Spleen (tissue), 11 donors: ENCODE measurements at regions not wholly inside any gene's neighbourhood (a gene's known extent, or its start where the extent isn't known, plus 50 kb on each side); places are given as distances from the start of the nearest gene placed in this dataset.

Experiments used
- DNase-seq: peaks from one replicate; pipeline ENCODE4 v3.0.0-alpha.2; 2020
- H3K27ac ChIP-seq, 8 donors: fragments of 200-600 bp; sonication (generic) in 7 of 8; 1 replicate in 4 of 8; 2 replicates in 4 of 8; pipeline versions ENCODE4 v1.5.0 to v1.8.0; 2016 to 2021; ENCODE audit warnings: inconsistent platforms in 4 of 8, mild to moderate bottlenecking in 4 of 8, moderate library complexity in 1 of 8
- H3K27me3 ChIP-seq, 7 donors: fragments of 200-600 bp; sonication (generic) in 6 of 7; replicated peaks in 1 of 7; 1 replicate in 4 of 7; 2 replicates in 3 of 7; pipeline versions ENCODE4 v1.5.0 to v1.8.0; 2016 to 2021; ENCODE audit warnings: inconsistent platforms in 3 of 7, mild to moderate bottlenecking in 1 of 7
- H3K36me3 ChIP-seq, 6 donors: fragments of 200-600 bp; sonication (generic) in 5 of 6; 1 replicate in 4 of 6; 2 replicates in 2 of 6; pipeline versions ENCODE4 v1.5.0 to v1.8.0; 2016 to 2021; ENCODE audit warnings: inconsistent platforms in 2 of 6
- H3K4me1 ChIP-seq, 6 donors: fragments of 200-600 bp; sonication (generic) in 5 of 6; 1 replicate in 3 of 6; 2 replicates in 3 of 6; pipeline versions ENCODE4 v1.5.0 to v1.8.0; 2016 to 2021; ENCODE audit warnings: inconsistent platforms in 3 of 6
- H3K4me3 ChIP-seq, 8 donors: fragments of 200-600 bp; sonication (generic) in 7 of 8; 1 replicate in 4 of 8; 2 replicates in 4 of 8; pipeline versions ENCODE4 v1.5.0 to v1.8.0; 2016 to 2021; ENCODE audit warnings: inconsistent platforms in 4 of 8, mild to moderate bottlenecking in 4 of 8, moderate library complexity in 2 of 8
- H3K9me3 ChIP-seq, 8 donors: fragments of 200-600 bp; sonication (generic) in 7 of 8; 1 replicate in 4 of 8; 2 replicates in 4 of 8; pipeline versions ENCODE4 v1.5.0 to v1.8.0; 2016 to 2021; ENCODE audit warnings: inconsistent platforms in 4 of 8
- POLR2A ChIP-seq, 3 donors: fragments of 450-650 bp; IDR thresholded peaks; one replicate each; pipeline ENCODE4 v1.5.1; 2017; ENCODE audit warnings: antibody characterized with exemption in 3 of 3, mild to moderate bottlenecking in 1 of 3
- POLR2AphosphoS5 ChIP-seq, 3 donors: sonication (generic); formaldehyde crosslinking; IDR thresholded peaks; one replicate each; pipeline ENCODE4 v1.5.1; 2017; ENCODE audit warnings: antibody characterized with exemption in 3 of 3
- WGBS, 5 donors: extraction: QIAGEN DNeasy Blood & Tissue Kit in 3 of 5; methylation state at CpG; one replicate each; pipeline versions ENCODE4 v1.1.5 to v1.1.7; 2013 to 2018; 5-methylcytosine and 5-hydroxymethylcytosine counted together
- intact Hi-C: fragments of 100-400 bp; cut with DNase I; formaldehyde crosslinking; loops from one replicate; pipeline ENCODE4 v1.15.0; 2023; ENCODE audit warnings: low total_unique reads
- TF ChIP-seq, protein P1 (sequence below), 11 experiments: fragments of 200-600 bp in 7 of 11; fragments of 450-650 bp in 4 of 11; sonication (generic) in 4 of 11; IDR thresholded peaks in 8 of 11; conservative IDR thresholded peaks in 3 of 11; 1 replicate in 7 of 11; 2 replicates in 4 of 11; pipeline versions ENCODE4 v1.4.0 to v1.8.0; 2016 to 2021; ENCODE audit warnings: antibody characterized with exemption in 11 of 11, inconsistent platforms in 4 of 11, mild to moderate bottlenecking in 1 of 11
- donor health status: healthy with polysubstance abuse.
- donor health status: DM: no; HTN: no; CAD: no; lungs with moderate emphysema.
- donor health status: DM: no; HTN: no; CAD: no.
- donor health status: Bipolar disorder and iron deficiency.
- donor health status: healthy.
- donor health status: DM: no; HTN: no; CAD: no.
- donor health status: DM: yes; HTN: yes; CAD: no.

- Histone ChIP-seq H3K27ac (no peak overlapping the region), H3K9me3 (peaks cover 0 to 10% (median 4%) of the 10 kb centered on the region in 8 donors), H3K4me1 (no peaks in the 10 kb centered on the region), H3K27me3 (no peaks in the 10 kb centered on the region), H3K36me3 (no peaks in the 10 kb centered on the region), H3K4me3 (no peak overlapping the region)
- 49 to 73% (median 69%) methylated on average over 4 of the region's 4 CpGs for WGBS, 5 donors
- intact Hi-C loops: no loop called here
- TF ChIP-seq POLR2AphosphoS5 (IDR thresholded peaks at IDR 0.05) (no peak), POLR2A (IDR thresholded peaks at IDR 0.05) (no peak)
- TF ChIP-seq, protein P1, sequence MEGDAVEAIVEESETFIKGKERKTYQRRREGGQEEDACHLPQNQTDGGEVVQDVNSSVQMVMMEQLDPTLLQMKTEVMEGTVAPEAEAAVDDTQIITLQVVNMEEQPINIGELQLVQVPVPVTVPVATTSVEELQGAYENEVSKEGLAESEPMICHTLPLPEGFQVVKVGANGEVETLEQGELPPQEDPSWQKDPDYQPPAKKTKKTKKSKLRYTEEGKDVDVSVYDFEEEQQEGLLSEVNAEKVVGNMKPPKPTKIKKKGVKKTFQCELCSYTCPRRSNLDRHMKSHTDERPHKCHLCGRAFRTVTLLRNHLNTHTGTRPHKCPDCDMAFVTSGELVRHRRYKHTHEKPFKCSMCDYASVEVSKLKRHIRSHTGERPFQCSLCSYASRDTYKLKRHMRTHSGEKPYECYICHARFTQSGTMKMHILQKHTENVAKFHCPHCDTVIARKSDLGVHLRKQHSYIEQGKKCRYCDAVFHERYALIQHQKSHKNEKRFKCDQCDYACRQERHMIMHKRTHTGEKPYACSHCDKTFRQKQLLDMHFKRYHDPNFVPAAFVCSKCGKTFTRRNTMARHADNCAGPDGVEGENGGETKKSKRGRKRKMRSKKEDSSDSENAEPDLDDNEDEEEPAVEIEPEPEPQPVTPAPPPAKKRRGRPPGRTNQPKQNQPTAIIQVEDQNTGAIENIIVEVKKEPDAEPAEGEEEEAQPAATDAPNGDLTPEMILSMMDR (IDR thresholded peaks at IDR 0.05 in 8 of 11, conservative IDR thresholded peaks at IDR 0.05 in 3 of 11): no peak
- no peak for DNase-seq
Measured at GRCh38 chr2:106734165-106734564, 151.8 kb downstream of the ST6GAL2 start.

DNA sequence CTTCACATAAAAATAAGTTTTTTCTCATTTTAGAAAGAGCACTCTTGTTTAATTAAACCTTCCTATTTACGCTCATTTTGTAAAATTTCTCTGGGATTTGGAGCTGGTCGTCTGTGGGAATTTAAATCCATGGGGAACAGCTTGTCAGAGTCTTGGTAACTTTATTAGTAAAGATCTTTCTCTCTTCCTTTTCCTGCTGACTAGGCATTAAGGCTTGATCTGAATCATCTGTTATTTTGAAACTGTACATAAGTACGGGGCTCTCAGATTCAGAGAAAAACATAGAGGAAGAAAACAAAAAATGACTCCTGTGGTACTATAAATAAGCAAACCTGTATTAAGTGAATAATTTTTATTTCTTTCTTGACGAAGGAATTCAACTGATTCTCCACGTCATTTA, 150.2 kb downstream of the ST6GAL2 start:
- WGBS, 5 donors: 84 to 89% (median 88%) methylated on average over 5 of the region's 5 CpGs
- Histone ChIP-seq H3K27ac (no peak overlapping the region), H3K4me1 (no peaks in the 10 kb centered on the region), H3K27me3 (no peaks in the 10 kb centered on the region), H3K36me3 (no peaks in the 10 kb centered on the region), H3K9me3 (peaks cover 0 to 10% (median 4%) of the 10 kb centered on the region in 8 donors), H3K4me3 (no peak overlapping the region)
- intact Hi-C loops: no loop called here
- no peak for TF ChIP-seq POLR2A (IDR thresholded peaks at IDR 0.05)
- TF ChIP-seq POLR2AphosphoS5 (IDR thresholded peaks at IDR 0.05): no peak
- TF ChIP-seq, protein P1 (IDR thresholded peaks at IDR 0.05 in 8 of 11, conservative IDR thresholded peaks at IDR 0.05 in 3 of 11): no peak
- DNase-seq: no peak

- H3K9me3 ChIP-seq: peaks cover 0 to 10% (median 4%) of the 10 kb centered on the region in 8 donors
- intact Hi-C loops: no loop called here
- H3K4me3 ChIP-seq: no peak overlapping the region
- WGBS, 5 donors: 80 to 92% (median 90%) methylated on average over 2 of the region's 2 CpGs
- H3K27me3 ChIP-seq: no peaks in the 10 kb centered on the region
- H3K4me1 ChIP-seq: no peaks in the 10 kb centered on the region
- H3K27ac ChIP-seq: no peak overlapping the region
- H3K36me3 ChIP-seq: no peaks in the 10 kb centered on the region
- DNase-seq: no peak
- TF ChIP-seq POLR2AphosphoS5 (IDR thresholded peaks at IDR 0.05): no peak
- TF ChIP-seq, protein P1 (IDR thresholded peaks at IDR 0.05 in 8 of 11, conservative IDR thresholded peaks at IDR 0.05 in 3 of 11): no peak
Measured at GRCh38 chr2:106736221-106736620, 149.7 kb downstream of the ST6GAL2 start.

GRCh38 chr2:106745468-106745867, 140.5 kb downstream of the ST6GAL2 start:
- Histone ChIP-seq H3K4me1 (no peaks in the 10 kb centered on the region), H3K36me3 (no peaks in the 10 kb centered on the region), H3K4me3 (no peak overlapping the region), H3K9me3 (peaks cover 0 to 7% (median 0%) of the 10 kb centered on the region in 8 donors), H3K27ac (no peak overlapping the region), H3K27me3 (peaks cover 0 to 6% (median 0%) of the 10 kb centered on the region in 7 donors)
- no peak for DNase-seq
- intact Hi-C loops: no loop called here
- TF ChIP-seq POLR2AphosphoS5 (IDR thresholded peaks at IDR 0.05) (no peak), POLR2A (IDR thresholded peaks at IDR 0.05) (no peak)
- TF ChIP-seq, protein P1 (IDR thresholded peaks at IDR 0.05 in 8 of 11, conservative IDR thresholded peaks at IDR 0.05 in 3 of 11): no peak
- 15 to 32% (median 18%) methylated on average over 5 of the region's 5 CpGs for WGBS, 5 donors
